HG02678 (cell line): ENCODE measurements at regions not wholly inside any gene's neighbourhood (a gene's known extent, or its start where the extent isn't known, plus 50 kb on each side); places are given as distances from the start of the nearest gene placed in this dataset.

Experiments used
- ATAC-seq: cut with Tn5 transposase; IDR thresholded peaks from one replicate; pipeline ENCODE4 v1.9.1; 2021; ENCODE audit warnings: mild to moderate bottlenecking, moderate library complexity; ENCODE audit not compliant: unreplicated experiment

DNA sequence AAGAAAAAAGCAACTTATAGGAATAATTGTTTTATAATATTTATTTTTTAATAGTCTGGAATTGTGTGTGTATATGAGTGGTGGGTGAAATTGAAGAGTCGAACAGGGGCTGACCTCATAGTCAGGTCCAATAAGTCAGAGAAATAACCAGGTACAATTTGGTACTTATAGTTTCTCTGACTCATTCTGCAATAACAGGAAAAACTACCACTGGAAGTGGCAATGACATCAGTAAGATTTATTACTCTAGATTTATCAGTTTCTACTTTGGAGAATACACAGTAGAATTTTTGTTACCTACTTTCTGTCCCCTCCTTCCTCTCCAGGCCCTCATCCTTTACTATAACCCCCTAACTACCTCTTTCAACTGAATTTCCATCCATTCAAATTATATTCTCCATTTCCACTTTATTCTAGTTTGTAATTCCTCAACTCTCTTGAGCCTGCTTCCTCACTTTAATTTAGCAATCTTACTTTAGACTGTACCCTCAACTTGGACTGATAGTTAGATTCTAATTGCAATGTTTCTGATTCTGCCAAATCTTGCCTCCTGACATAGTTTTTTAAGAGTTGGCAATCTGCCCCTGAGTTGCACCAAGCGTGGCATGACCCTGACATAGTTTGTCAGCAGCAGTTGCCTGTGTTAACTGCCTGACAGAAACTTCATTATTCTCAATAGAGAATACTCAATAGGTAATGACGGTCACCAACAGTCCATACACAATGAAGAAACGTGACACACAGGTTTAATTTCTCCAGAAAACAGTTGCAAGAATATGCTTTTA, 475.3 kb upstream of the RIOK2 start:
- no peak for ATAC-seq

DNA sequence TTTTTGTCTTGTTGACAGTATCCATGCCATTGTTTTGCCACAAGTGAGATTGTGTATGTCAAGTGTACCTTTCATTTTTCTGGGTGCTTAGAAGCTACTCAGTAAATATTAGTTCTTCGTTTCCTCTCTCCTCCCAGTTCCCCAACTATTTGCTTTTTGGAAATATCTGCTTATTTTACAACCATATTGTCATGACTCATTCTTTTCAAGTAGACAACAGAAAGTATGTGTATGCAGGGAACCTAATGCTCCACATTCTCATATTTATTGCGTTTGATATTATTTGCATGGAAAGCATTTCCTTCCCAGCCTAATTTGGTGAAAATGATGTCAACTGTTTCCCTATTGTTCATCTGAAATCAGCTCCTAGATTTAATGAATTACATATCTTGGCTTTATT, 483.7 kb upstream of the RIOK2 start:
- no peak for ATAC-seq

DNA sequence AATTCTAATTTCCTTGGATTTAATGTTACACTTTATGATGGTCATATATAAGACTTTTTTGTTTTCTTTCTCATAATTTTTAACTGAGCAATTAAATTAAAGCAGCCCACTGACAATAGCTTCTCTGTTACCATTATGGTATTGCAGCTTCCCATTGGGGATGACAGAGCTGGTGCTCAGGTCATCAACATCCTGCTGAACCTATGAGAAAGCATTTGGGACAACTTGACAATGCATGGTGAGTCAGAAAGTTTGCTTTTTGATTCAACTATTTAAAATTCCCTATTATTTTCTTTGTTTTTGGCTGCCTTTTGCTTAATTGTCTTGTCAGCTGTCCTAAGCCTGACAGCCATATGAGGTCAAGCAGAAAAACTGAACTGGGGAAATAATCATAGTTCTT, 487.4 kb upstream of the RIOK2 start:
- no peak for ATAC-seq

DNA sequence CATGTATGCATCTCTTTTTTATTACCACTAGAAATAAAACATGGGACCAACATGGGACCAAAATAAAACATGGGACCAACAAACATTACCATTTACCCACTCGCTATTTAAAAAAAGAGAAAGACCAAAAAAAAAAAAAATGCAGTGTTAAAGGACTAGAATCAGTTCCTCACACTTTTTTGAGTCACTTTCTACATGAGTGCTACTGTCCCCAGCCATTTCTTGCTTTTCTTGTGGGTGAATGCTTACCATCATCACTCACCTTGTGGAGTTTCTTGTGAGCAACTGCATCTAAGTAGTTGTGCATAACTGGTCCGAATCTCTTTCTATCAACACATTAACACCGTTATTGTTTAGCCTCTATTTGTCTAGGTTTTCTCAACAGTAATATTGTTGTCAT, 493.6 kb upstream of the RIOK2 start:
- no peak for ATAC-seq

DNA sequence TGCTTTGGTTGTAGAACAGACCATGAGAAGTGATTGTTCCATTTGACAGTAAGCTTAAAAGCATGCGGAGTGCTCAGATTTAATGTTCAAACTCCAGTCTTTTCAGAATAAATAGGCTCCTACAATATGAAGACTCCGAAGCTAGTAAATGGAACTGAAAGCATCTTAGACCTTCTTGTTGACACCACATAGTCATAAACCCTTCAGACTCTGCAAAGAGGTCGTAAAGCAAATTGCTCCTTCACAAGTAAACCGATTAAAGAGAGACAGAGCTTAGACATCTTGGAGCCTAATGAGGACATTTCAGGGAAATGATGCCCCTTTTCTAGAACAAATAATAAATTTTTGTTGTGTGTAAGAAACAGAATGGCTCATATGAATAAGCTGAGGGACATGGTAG, 511.0 kb upstream of the RIOK2 start:
- no peak for ATAC-seq

DNA sequence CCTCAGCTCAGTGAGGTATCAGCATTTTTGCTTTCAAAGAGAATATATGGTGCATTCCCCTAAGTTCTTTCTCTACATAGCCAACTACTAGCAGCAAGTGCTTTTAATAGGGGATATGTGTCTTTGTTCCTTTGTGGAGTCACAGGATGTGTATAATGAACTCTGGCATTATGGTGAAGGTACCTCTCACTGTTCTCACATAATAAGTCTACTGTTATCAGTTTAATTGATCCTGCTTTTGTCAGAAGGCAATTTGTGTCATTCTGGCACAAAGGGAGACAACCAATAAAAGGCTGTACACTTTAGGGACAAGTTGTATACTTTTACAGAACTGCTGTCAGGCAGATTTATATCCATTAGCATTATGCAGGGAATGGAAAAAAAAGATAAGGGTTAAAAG, 531.4 kb upstream of the RIOK2 start:
- ATAC-seq = no peak

DNA sequence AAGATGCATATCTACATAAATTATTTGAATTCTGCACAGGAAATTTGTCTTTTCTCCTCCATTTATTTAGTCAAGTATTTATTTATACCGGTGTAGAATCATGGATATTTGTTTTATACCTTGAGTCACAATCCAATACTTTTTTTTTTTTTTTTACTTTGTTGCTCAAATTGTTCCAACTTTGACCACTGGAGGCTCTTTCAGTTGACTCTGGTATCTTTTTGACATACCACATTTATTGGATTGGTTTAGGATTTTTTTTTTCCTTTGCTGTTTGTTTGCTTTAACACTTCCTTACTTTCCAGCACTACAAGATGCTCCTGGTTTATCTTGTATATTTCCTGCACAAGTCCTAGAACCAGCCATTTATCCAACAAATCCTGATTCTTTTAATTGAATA, 543.1 kb upstream of the RIOK2 start:
- ATAC-seq = no peak

DNA sequence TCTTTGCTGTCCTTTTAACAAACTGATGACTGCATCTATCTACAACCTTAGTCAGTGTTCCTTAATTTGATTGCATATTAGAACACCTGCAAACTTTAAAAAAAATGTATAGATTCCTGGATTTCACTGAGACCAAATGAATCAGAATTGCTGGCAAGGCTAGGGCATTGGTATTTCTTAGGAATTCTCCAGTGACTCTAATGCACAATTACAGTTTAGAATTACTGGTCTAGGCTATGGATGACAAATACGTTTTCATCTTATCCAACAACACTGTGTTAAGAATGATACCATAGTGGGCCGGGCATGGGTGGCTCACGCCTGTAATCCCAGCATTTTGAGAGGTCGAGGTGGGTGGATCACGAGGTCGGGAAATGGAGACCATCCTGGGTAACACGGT, 545.9 kb upstream of the RIOK2 start:
- no peak for ATAC-seq

DNA sequence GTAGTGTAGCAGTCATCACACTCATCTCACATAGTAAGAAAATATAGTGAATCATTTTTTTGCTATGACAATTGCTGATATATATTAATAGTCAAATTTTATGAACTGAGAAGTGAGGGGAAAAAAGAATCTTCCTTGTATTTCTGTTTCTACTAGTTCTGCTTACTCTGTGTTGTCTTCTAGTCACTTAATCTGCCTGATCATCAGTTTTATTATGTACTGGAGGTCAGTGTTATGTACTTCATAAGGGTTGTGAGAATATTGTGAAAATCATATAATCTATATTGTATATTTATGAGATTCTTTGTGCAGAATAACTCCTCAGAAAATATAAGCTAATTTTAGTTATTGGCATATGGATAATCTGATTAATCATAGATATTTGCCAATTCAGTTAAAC, 546.9 kb upstream of the RIOK2 start:
- ATAC-seq = no peak

DNA sequence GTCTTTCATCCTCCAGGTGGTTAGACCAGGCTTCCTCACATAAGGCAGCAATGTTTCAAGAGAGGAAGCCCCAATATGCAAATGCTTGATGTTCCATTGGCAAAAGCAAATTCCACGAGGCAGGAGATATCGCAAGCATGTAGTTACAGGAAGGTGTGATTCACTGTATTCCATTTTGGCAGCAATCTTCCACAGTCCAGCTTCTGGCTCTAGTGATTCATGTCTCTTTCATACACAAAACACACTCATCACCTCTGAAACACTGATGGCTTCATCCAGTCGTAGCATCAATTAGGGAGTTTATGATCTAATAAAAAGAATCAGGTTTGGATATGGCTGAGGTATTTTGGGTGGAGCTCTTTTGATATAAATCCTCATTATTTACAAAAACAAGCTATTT, 552.2 kb upstream of the RIOK2 start:
- ATAC-seq = no peak

DNA sequence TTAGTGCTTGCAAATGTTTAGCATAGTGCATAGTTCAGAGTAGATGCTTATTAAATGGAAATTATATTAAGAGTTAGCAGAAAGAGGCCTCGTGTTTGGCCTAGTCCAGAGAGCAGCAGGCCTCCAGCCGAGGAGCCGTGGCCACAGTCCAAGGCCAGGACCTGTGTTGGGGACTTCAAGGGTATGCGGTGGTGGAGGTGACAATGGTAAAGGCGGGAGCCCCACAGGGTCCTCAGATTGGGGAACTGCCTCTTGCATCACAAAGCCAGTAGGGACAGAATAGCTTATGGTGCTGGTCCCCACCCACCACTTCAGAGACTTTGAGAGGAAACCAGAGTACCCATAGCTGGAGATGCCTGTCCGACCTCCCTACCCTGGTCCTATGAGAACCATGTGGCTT, 554.6 kb upstream of the RIOK2 start:
- ATAC-seq = no peak

DNA sequence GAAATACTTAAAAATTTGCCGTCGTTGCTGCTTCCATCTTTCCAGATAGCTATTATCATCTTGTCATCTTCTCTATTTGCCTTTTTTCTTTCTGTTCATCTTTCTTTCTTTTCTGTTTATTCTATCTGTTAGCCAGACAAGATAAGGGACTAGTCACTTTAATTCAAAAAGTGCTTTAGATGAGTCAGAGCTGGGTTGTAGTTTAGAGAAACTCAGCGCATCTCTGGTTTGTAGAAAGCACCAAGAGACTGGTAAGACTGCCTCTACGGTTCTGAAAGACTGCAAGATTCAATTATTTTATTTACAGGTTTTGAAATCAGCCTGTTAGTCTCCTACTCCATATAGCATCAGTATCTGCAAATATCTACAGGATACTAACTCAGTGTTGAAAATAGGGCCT, 562.8 kb upstream of the RIOK2 start:
- no peak for ATAC-seq

DNA sequence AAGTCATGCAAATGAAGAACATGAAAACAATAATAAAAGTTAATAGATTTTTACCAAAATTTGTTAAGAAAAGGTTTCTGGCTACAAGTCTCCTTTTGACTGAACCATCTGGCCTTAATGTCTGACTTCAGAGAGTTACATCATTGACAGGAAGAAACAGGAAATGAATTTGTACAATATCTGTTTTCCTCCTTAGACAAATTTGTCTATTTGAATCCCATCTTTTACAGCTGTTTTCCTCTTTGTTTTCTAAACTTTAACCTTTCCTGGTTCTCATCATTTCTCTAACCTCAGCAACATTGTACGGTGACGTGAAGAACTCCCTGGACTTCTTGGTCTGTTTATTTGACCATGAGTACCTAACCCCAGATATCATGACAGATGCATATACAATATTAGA, 567.5 kb upstream of the RIOK2 start:
- ATAC-seq = no peak

DNA sequence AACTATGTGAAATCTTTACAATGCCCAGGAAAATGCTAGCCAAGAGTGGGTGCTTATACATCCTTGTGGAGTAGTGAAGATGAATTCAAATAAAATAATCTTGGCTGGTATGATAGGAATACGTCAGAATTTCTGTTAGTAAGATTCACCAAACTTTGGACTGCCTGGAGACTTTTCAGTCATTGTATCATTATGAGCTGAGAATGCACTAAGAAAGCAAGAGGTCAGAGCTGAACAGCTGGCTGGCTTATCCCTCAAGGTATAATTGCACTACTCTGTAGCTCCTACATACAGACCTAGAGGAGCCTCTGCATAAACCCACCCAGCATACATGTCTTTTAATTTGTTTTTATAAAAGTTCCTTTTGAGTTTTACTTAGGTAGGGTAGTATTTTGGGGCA, 568.5 kb upstream of the RIOK2 start:
- no peak for ATAC-seq

DNA sequence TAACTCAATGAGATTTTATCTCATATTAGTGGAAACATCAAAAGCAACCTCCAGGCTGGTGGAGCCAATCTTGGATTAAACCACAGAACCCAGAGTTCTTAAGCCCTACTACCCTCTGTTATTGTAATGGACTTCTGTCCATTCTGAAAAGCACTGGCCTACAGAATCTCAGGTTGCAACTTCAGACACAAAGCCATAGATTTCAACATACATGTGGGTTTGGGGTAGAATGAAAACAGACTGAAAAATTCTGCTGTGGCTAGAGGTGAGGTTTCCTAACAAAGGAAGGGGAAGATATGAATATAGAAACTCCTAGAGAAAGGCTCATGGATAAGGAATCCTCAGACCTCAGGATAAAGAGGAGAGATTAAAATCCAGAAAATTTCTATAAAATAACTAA, 569.8 kb upstream of the RIOK2 start:
- no peak for ATAC-seq

DNA sequence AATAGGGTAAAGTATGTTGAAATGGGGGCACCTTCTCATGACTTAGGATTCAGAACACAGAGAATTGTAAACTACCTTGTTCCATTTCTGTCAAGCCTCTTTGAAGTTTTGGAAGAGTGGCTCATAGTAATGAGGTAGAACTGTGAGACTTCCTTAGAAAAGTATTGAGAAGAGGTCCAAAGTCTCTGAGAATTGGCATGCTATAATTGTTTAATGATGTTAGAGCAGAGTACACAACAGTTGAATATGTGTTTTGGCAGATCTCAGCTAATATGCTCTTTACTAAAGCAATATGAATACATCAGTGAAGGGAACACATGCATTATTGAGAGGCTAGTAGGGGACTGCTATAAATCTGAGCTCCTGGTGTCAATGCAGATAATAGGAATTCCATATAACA, 579.4 kb upstream of the RIOK2 start:
- ATAC-seq = no peak

DNA sequence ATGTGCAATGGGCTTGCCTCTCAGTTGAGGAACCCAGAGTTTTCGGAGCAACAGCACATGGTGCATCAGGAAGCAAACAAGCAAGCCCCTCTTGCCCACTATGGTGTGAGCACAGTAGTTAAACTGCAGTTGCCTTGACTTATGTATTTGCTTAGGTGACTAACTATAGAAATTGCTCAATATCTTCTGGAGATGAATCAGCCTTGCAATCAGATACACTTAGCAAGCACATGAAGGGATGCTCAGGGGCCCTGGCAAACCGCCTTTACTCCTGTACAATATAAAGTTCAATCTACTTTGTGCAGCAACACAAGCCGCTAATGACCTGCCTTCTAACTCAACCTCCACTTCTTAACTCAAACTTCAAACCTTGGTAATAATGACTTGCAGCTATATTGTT, 581.7 kb upstream of the RIOK2 start:
- no peak for ATAC-seq

DNA sequence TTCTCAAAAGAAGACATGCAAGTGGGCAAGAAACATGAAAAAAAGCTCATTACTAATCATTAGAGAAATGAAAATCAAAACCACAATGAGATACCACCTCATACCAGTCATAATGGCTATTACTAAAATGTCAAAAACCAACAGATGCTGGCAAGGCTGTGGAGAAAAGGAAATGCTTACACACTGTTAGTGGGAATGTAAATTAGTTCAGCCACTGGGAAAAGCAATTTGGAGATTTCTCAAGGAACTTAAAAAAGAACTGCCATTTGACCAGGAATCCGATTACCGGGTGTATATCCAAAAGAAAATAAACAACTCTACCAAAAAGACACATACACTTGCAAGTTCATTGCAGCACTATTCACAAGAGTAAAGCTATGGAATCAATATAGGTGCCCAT, 595.4 kb upstream of the RIOK2 start:
- ATAC-seq = no peak

DNA sequence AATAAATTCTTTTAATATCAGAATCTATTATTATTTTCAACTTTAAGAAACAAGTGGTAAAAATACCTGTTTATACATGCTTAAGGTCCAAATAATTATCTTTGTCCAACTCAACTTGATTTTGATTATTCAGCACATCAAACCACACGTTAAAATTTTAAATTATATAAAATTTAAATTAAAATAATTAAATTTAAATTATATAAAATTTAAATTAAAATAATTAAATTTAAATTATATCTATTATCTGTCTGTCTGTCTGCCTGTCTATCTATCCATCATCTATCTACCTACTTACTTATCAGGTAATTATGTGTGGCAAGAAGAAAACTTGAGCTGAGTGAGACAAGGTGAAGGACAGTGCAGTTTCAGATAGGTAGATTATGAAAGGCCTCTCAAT, 605.3 kb upstream of the RIOK2 start:
- ATAC-seq = no peak

DNA sequence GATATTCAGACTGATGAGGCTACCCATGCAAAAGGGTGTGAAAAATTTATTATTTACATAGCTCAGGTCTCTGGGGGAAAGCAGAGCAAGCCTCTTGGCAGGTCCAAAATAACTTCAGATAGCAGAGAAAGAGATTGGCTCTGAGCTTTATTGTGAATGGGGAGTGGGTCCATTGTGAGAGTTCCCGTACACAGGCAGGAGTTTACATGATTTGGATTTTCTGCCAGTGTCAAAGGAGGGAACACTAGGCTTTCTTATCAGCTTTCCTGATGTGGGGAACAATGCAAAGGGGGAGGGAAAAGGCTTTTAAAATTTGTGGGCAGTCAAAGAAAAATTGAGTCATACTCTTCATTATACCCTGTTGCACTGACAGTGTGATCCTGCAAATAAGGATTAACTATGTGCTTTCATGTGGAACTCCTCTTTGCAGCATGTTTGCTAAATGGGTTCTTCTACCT, 615.0 kb upstream of the RIOK2 start:
- ATAC-seq = no peak

DNA sequence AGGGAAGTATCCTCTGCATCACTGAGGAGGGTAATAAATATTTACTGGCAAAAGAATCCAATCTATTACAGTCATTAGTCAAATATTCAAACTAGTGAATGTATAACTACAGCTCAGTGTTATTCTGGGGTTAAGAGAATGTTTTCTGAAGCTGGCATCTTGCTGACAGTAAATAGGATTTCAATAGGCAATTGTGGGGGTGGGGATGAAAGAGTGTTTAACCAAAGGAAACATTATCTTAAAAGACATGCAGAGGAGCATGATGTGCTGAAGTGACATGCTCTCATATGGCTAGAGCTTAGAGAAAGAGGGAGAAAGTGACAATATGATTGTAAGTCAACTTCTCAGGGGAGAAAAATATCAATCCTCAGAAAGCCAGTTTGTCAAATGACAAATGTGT, 618.4 kb upstream of the RIOK2 start:
- no peak for ATAC-seq

DNA sequence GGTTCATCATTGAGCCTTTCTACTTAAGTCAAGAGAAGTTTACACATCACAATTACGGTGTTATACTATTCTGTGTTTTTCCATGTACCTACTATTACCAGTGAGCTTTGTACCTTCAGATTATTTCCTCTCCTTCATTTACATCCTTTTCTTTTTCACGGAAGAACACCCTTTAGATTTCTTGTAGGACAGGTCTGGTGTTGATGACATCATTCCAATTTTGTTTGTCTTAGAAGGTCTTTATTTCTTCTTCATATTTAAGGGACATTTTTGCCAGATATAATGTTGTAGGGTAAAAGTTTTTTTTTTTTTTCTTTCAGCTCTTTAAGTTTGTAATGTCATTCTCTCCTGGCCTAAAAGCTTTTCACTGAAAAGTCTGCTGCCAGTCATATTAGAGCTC, 637.1 kb upstream of the RIOK2 start:
- no peak for ATAC-seq

DNA sequence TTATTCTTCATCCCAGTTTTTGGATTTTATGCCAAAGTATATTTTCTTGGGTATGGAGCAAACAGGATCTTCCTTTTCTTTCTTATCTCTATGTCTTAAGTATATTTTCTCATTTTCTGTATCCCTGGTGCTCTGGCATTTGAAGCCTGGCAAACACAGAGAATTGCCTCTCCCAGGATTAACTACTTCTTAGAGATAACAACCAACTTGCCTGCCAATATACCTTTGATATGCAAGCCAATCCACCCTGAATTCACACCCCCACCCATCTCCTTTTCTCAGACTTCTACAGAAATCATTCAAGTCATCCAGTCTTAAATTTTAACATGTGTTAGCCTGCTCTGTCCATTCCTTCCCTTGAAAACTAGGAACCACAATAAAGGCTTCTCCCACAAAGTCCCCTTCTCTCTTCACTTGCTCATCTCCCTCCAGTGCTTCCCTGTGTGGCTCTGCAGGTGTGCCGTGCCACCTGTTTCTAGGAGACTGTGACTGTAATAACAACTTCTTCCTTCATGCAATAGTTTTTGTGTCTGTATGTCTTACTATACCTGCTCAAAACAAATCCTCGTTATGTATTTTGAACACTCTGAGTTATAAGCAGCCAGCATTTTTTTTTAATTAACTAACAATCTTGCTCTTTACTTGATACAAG, 649.7 kb upstream of the RIOK2 start:
- no peak for ATAC-seq
